K562 (cell line): ENCODE measurements at regions not wholly inside any gene's neighbourhood (a gene's known extent, or its start where the extent isn't known, plus 50 kb on each side); places are given as distances from the start of the nearest gene placed in this dataset.

Experiments
- MTA2 ChIP-seq: fragments of 450-650 bp; IDR thresholded peaks from 2 replicates; pipeline ENCODE4 v1.6.1; 2016; ENCODE audit warnings: low read depth
- POLR2AphosphoS5 ChIP-seq: IDR thresholded peaks from 2 replicates; pipeline ENCODE4 v1.6.1; 2011; ENCODE audit warnings: mild to moderate bottlenecking, low read depth, low read length, moderate library complexity; ENCODE audit not compliant: control insufficient read depth, insufficient read depth
- RUNX1 ChIP-seq: sonication (generic); IDR thresholded peaks from 2 replicates; pipeline ENCODE4 v1.6.1; 2016; ENCODE audit warnings: antibody characterized with exemption, low read depth
- ZFP36 ChIP-seq: fragments of 150-350 bp; IDR thresholded peaks from 2 replicates; pipeline ENCODE4 v1.6.1; 2018; ENCODE audit warnings: low read length, low read depth; ENCODE audit not compliant: partially characterized antibody
- ZMIZ1 ChIP-seq, 2 experiments: fragments of 150-350 bp in 1 of 2; IDR thresholded peaks; 2 replicates each; pipeline ENCODE4 v1.6.1; 2012 to 2016; ENCODE audit warnings: low read depth in 2 of 2, low read length in 2 of 2, mild to moderate bottlenecking in 1 of 2, moderate library complexity in 1 of 2
- ZNF311 ChIP-seq: fragments of 250-450 bp; sonication (Bioruptor Pico); IDR thresholded peaks from 2 replicates; pipeline ENCODE4 v1.4.0; 2020; ENCODE audit warnings: mild to moderate bottlenecking, moderate library complexity

- TF ChIP-seq ZFP36 (no peak), POLR2AphosphoS5 (no peak), ZMIZ1 (IDR thresholded peaks at IDR 0.05; ENCODE audit: low read depth in 2 of 2, low read length in 2 of 2) (no peak), ZNF311 (CRISPR knock-in tag) (no peak), RUNX1 (no peak), MTA2 (no peak)
These were observed 64.2 kb upstream of the BTN3A2 start for GRCh38 chr6:26300828-26301227.
